ENCODE measurements at regions not wholly inside any gene's neighbourhood (a gene's known extent, or its start where the extent isn't known, plus 50 kb on each side); places are given as distances from the start of the nearest gene placed in this dataset.
"Not testable (repeated sequence)": the region's sequence is repeated elsewhere in the genome, so short reads cannot be mapped to it uniquely, and the experiment has no call there.

DNA sequence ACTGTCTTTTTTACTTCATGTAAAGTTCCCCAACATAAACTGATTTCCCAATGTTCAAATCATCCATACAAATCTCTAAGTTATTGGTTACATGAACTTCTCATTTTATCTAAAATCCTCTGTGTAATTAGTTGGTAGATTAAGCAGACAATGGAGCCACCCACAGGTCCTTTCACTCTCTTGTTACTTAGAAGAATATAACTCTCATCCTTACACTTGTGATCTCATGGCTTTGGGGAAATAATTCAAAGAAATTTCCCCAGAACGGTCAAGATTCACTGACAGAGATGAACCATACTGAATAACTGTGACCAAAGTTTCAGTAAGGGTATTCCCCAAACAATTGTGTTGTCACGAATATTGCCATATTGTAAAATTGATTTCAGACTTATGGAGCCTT lies 1102.6 kb upstream of the EPHA6 start:
- no peaks in the 10 kb centered on the region for H3K9me3 ChIP-seq (replicated peaks in 1 of 11)
- H3K9ac ChIP-seq, result no peak overlapping the region
- no peaks in the 10 kb centered on the region for H3K27me3 ChIP-seq
- no peaks in the 10 kb centered on the region for H4K20me1 ChIP-seq
- no peak overlapping the region for H3K27ac ChIP-seq
- no peaks in the 10 kb centered on the region for H3K36me3 ChIP-seq
- no peaks in the 10 kb centered on the region for H3K4me1 ChIP-seq
- no peak overlapping the region for H3K4me3 ChIP-seq
- H3K4me2 ChIP-seq, result no peak overlapping the region
- no peak for TF ChIP-seq Cebpa-rat (IDR thresholded peaks at IDR 0.05)

- H3K4me1 ChIP-seq, result no peaks in the 10 kb centered on the region
- no peak overlapping the region for H3K4me3 ChIP-seq
- no peak for TF ChIP-seq Cebpa-rat (IDR thresholded peaks at IDR 0.05)
Measured at GRCh38 chr3:95715128-95715527, 1099.3 kb upstream of the EPHA6 start.

GRCh38 chr3:95717048-95717447 lies 1097.3 kb upstream of the EPHA6 start:
- no peaks in the 10 kb centered on the region for H3K9me3 ChIP-seq (replicated peaks in 1 of 11)
- H4K20me1 ChIP-seq, result no peaks in the 10 kb centered on the region
- no peak overlapping the region for H3K9ac ChIP-seq
- H3K36me3 ChIP-seq, result no peaks in the 10 kb centered on the region
- H3K4me1 ChIP-seq, result peaks cover 0 to 4% (median 0%) of the 10 kb centered on the region in 10 experiments; a peak in 3 of 20 replicates
- no peak for TF ChIP-seq Cebpa-rat (IDR thresholded peaks at IDR 0.05)
- no peak overlapping the region for H3K4me3 ChIP-seq
- H3K27me3 ChIP-seq, result no peaks in the 10 kb centered on the region
- no peak overlapping the region for H3K27ac ChIP-seq
- H3K4me2 ChIP-seq, result no peak overlapping the region

More at GRCh38 chr3:95715128-95715527, 1099.3 kb upstream of the EPHA6 start:
- Histone ChIP-seq H3K27me3 (no peaks in the 10 kb centered on the region), H4K20me1 (no peaks in the 10 kb centered on the region), H3K9ac (no peak overlapping the region), H3K36me3 (no peaks in the 10 kb centered on the region), H3K9me3 (replicated peaks in 1 of 11) (no peaks in the 10 kb centered on the region), H3K4me2 (no peak overlapping the region), H3K27ac (no peak overlapping the region)

DNA sequence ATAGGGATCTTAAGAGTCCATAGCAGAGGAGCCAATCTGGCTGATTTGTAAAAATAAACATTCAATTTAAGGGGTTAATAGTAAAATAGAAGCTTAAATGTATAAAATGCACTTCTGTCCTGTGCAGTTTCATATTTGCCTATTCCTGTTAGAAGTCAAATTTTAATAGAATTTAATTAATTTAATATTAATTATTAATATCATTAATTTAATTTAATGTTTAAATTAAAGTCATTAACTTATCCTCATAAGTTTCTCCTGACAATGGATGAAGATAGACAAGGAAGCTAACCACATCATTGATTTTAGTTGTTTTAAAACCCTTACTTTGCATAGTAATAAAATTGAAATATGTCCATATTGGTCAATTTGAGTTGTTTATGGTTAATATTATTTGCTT lies 1096.2 kb upstream of the EPHA6 start:
- Histone ChIP-seq H3K9me3 (replicated peaks in 1 of 11) (no peaks in the 10 kb centered on the region), H3K27ac (no peak overlapping the region), H3K9ac (no peak overlapping the region), H4K20me1 (no peaks in the 10 kb centered on the region), H3K4me1 (peaks cover 0 to 5% (median 0%) of the 10 kb centered on the region in 10 experiments; a peak in 3 of 20 replicates), H3K36me3 (no peaks in the 10 kb centered on the region), H3K27me3 (no peaks in the 10 kb centered on the region), H3K4me2 (no peak overlapping the region), H3K4me3 (no peak overlapping the region)
- TF ChIP-seq Cebpa-rat (IDR thresholded peaks at IDR 0.05), result no peak

DNA sequence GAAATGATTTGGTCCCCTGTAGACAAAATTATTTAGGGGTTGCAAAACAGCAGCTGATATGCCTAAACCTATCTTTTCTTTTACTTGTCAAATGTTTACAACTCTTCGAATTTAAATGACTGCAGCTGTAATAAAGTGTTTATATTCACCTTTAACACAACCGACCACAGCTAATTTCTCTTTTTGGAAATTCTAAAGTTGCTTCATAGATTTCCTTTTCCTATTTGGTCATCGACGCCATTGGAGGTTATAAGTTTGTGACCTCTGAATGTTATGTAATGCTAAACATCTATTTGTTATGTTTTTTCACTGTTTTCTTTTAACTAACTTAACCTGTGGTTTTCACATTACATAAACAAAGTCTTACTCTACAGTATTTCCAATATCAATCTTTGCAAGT lies 1094.9 kb upstream of the EPHA6 start:
- H3K4me2 ChIP-seq, result no peak overlapping the region
- peaks cover 0 to 5% (median 0%) of the 10 kb centered on the region in 10 experiments; a peak in 3 of 20 replicates for H3K4me1 ChIP-seq
- no peaks in the 10 kb centered on the region for H3K9me3 ChIP-seq (replicated peaks in 1 of 11)
- H3K9ac ChIP-seq, result no peak overlapping the region
- no peaks in the 10 kb centered on the region for H4K20me1 ChIP-seq
- H3K36me3 ChIP-seq, result no peaks in the 10 kb centered on the region
- no peak overlapping the region for H3K27ac ChIP-seq
- no peak overlapping the region for H3K4me3 ChIP-seq
- no peaks in the 10 kb centered on the region for H3K27me3 ChIP-seq
- TF ChIP-seq Cebpa-rat (IDR thresholded peaks at IDR 0.05), result no peak

GRCh38 chr3:95721938-95722337 lies 1092.5 kb upstream of the EPHA6 start:
- Histone ChIP-seq H3K4me1 (peaks cover 0 to 5% (median 0%) of the 10 kb centered on the region in 10 experiments; a peak in 3 of 20 replicates), H3K27ac (no peak overlapping the region)

DNA sequence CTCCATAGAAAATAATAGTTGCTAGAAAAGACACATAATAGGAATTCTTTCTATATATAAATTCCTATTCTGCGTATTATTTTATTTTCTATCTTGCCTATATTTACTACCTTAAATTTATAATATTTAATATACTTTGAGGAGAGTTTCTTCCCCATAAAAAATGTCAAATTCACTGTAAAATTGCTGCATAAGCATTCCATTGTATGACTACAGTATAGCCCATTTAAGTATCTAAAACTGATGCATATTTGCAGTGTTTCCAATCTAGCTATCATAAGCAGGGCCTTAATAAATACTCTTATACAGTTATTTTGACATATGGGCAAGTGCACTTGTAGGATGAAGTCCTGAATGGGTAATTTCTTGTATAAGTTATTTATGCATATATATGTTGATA lies 1088.6 kb upstream of the EPHA6 start:
- Histone ChIP-seq H3K36me3 (no peaks in the 10 kb centered on the region), H3K27ac (no peak overlapping the region)

More at GRCh38 chr3:95721938-95722337, 1092.5 kb upstream of the EPHA6 start:
- H3K9me3 ChIP-seq (replicated peaks in 1 of 11), result no peaks in the 10 kb centered on the region
- no peaks in the 10 kb centered on the region for H3K27me3 ChIP-seq
- no peaks in the 10 kb centered on the region for H3K36me3 ChIP-seq
- no peak overlapping the region for H3K9ac ChIP-seq
- no peak overlapping the region for H3K4me3 ChIP-seq
- H3K4me2 ChIP-seq, result peak overlapping the region in 1 of 11 experiments; percentile 25; a peak in 1 of 22 replicates
- no peaks in the 10 kb centered on the region for H4K20me1 ChIP-seq
- TF ChIP-seq Cebpa-rat (IDR thresholded peaks at IDR 0.05), result peak in 7 of 11 experiments; percentile 8 to 90 (median 75); a peak in 12 of 22 replicates

GRCh38 chr3:95731753-95732152 lies 1082.6 kb upstream of the EPHA6 start:
- Histone ChIP-seq H3K9ac (no peak overlapping the region), H3K4me3 (no peak overlapping the region), H3K36me3 (no peaks in the 10 kb centered on the region), H3K9me3 (replicated peaks in 1 of 11) (no peaks in the 10 kb centered on the region), H3K4me1 (no peaks in the 10 kb centered on the region), H3K27me3 (no peaks in the 10 kb centered on the region), H3K27ac (no peak overlapping the region), H3K4me2 (no peak overlapping the region), H4K20me1 (no peaks in the 10 kb centered on the region)
- no peak for TF ChIP-seq Cebpa-rat (IDR thresholded peaks at IDR 0.05)

More for the DNA sequence above, 1088.6 kb upstream of the EPHA6 start:
- no peaks in the 10 kb centered on the region for H3K9me3 ChIP-seq (replicated peaks in 1 of 11)
- no peaks in the 10 kb centered on the region for H3K27me3 ChIP-seq
- TF ChIP-seq Cebpa-rat (IDR thresholded peaks at IDR 0.05), result no peak
- peaks cover 0 to 5% (median 0%) of the 10 kb centered on the region in 10 experiments; a peak in 3 of 20 replicates for H3K4me1 ChIP-seq
- H4K20me1 ChIP-seq, result no peaks in the 10 kb centered on the region
- H3K9ac ChIP-seq, result no peak overlapping the region
- no peak overlapping the region for H3K4me3 ChIP-seq
- no peak overlapping the region for H3K4me2 ChIP-seq

DNA sequence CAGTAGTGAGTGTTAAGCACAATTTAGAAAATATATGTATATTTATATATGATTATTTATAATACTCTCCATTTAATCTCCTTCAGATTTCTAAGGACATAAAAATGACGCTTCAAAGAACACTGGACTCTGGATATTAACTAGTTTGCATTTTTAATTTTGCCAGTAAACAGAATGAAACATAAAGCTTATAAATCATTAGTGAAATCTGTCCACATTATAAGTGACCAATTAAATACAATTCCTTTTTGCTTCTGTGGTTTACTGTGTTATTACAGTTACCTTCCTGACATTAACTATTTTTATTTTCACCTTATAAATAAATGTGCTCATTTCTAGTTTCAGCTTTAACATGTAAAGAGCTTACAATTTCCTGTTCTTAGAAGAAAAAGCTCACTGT lies 1081.1 kb upstream of the EPHA6 start:
- no peak overlapping the region for H3K4me3 ChIP-seq
- H4K20me1 ChIP-seq, result no peaks in the 10 kb centered on the region
- H3K4me1 ChIP-seq, result no peaks in the 10 kb centered on the region
- no peaks in the 10 kb centered on the region for H3K9me3 ChIP-seq (replicated peaks in 1 of 11)
- no peaks in the 10 kb centered on the region for H3K36me3 ChIP-seq
- no peak overlapping the region for H3K27ac ChIP-seq
- TF ChIP-seq Cebpa-rat (IDR thresholded peaks at IDR 0.05), result no peak
- no peaks in the 10 kb centered on the region for H3K27me3 ChIP-seq
- H3K9ac ChIP-seq, result no peak overlapping the region
- no peak overlapping the region for H3K4me2 ChIP-seq

GRCh38 chr3:95738045-95738444 lies 1076.3 kb upstream of the EPHA6 start:
- H3K4me1 ChIP-seq, result no peaks in the 10 kb centered on the region
- TF ChIP-seq Cebpa-rat (IDR thresholded peaks at IDR 0.05), result no peak

GRCh38 chr3:95744896-95745295 lies 1069.5 kb upstream of the EPHA6 start:
- H3K36me3 ChIP-seq; H3K4me3 ChIP-seq; H3K9me3 ChIP-seq (replicated peaks in 1 of 11); H3K27ac ChIP-seq; H3K4me2 ChIP-seq; H3K9ac ChIP-seq; H4K20me1 ChIP-seq; H3K27me3 ChIP-seq; H3K4me1 ChIP-seq: not testable (repeated sequence)

More at GRCh38 chr3:95738045-95738444, 1076.3 kb upstream of the EPHA6 start:
- no peak overlapping the region for H3K4me2 ChIP-seq
- no peaks in the 10 kb centered on the region for H3K36me3 ChIP-seq
- no peaks in the 10 kb centered on the region; a peak in 1 of 22 replicates for H4K20me1 ChIP-seq
- no peak overlapping the region for H3K9ac ChIP-seq
- no peaks in the 10 kb centered on the region for H3K27me3 ChIP-seq
- no peak overlapping the region for H3K4me3 ChIP-seq
- H3K27ac ChIP-seq, result no peak overlapping the region
- H3K9me3 ChIP-seq (replicated peaks in 1 of 11), result no peaks in the 10 kb centered on the region
